ENCODE measurements at regions not wholly inside any gene's neighbourhood (a gene's known extent, or its start where the extent isn't known, plus 50 kb on each side); places are given as distances from the start of the nearest gene placed in this dataset.
A peak's percentile ranks its signal among the peaks of the same experiment; 100 is the strongest.

- H3K27me3 ChIP-seq (ENCODE audit: control insufficient read depth, insufficient read depth, low read length) = no peaks in the 10 kb centered on the region
- H3K27ac ChIP-seq (ENCODE audit: low read length) = no peak overlapping the region
- H3K4me3 ChIP-seq (ENCODE audit: low read length) = no peak overlapping the region
- H3K4me1 ChIP-seq (ENCODE audit: control insufficient read depth, insufficient read depth, low read length) = no peaks in the 10 kb centered on the region
- no peak for DNase-seq
- no peaks in the 10 kb centered on the region for H3K36me3 ChIP-seq (ENCODE audit: control insufficient read depth, insufficient read depth, low read length)
- no peaks in the 10 kb centered on the region for H3K9me3 ChIP-seq (replicated peaks; ENCODE audit: control insufficient read depth, low read depth, low read length)
These were observed 600.8 kb downstream of the CPS1 start for GRCh38 chr2:211157211-211157610.

GRCh38 chr2:211157856-211158463 is 601.6 kb downstream of the CPS1 start:
- Histone ChIP-seq H3K36me3 (ENCODE audit: control insufficient read depth, insufficient read depth, low read length) (no peaks in the 10 kb centered on the region), H3K9me3 (replicated peaks; ENCODE audit: control insufficient read depth, low read depth, low read length) (no peaks in the 10 kb centered on the region), H3K27me3 (ENCODE audit: control insufficient read depth, insufficient read depth, low read length) (no peaks in the 10 kb centered on the region), H3K27ac (ENCODE audit: low read length) (no peak overlapping the region), H3K4me1 (ENCODE audit: control insufficient read depth, insufficient read depth, low read length) (no peaks in the 10 kb centered on the region), H3K4me3 (ENCODE audit: low read length) (no peak overlapping the region)
- WGBS (ENCODE audit: insufficient coverage) = 44% methylated on average over 1 of the region's 5 CpGs
- peak; percentile 71 for DNase-seq

GRCh38 chr2:211159972-211160371 is 603.6 kb downstream of the CPS1 start:
- H3K9me3 ChIP-seq (replicated peaks; ENCODE audit: control insufficient read depth, low read depth, low read length) = no peaks in the 10 kb centered on the region
- H3K36me3 ChIP-seq (ENCODE audit: control insufficient read depth, insufficient read depth, low read length) = no peaks in the 10 kb centered on the region
- no peaks in the 10 kb centered on the region for H3K4me1 ChIP-seq (ENCODE audit: control insufficient read depth, insufficient read depth, low read length)
- no peak overlapping the region for H3K27ac ChIP-seq (ENCODE audit: low read length)
- 13% methylated on average over 1 of the region's 7 CpGs for WGBS (ENCODE audit: insufficient coverage)
- no peak overlapping the region for H3K4me3 ChIP-seq (ENCODE audit: low read length)
- no peak for DNase-seq
- no peaks in the 10 kb centered on the region for H3K27me3 ChIP-seq (ENCODE audit: control insufficient read depth, insufficient read depth, low read length)

- no peaks in the 10 kb centered on the region for H3K9me3 ChIP-seq (replicated peaks; ENCODE audit: control insufficient read depth, low read depth, low read length)
- no peaks in the 10 kb centered on the region for H3K36me3 ChIP-seq (ENCODE audit: control insufficient read depth, insufficient read depth, low read length)
- DNase-seq = no peak
- no peak overlapping the region for H3K4me3 ChIP-seq (ENCODE audit: low read length)
- H3K27ac ChIP-seq (ENCODE audit: low read length) = no peak overlapping the region
- no peaks in the 10 kb centered on the region for H3K27me3 ChIP-seq (ENCODE audit: control insufficient read depth, insufficient read depth, low read length)
- WGBS (ENCODE audit: insufficient coverage) = no CpG with 5 or more reads among the region's 5 CpGs
- no peaks in the 10 kb centered on the region for H3K4me1 ChIP-seq (ENCODE audit: control insufficient read depth, insufficient read depth, low read length)
These were observed 604.8 kb downstream of the CPS1 start for GRCh38 chr2:211161236-211161635.

GRCh38 chr2:211162911-211163310 is 606.5 kb downstream of the CPS1 start:
- Histone ChIP-seq H3K9me3 (replicated peaks; ENCODE audit: control insufficient read depth, low read depth, low read length) (no peaks in the 10 kb centered on the region), H3K27me3 (ENCODE audit: control insufficient read depth, insufficient read depth, low read length) (no peaks in the 10 kb centered on the region), H3K4me3 (ENCODE audit: low read length) (no peak overlapping the region), H3K36me3 (ENCODE audit: control insufficient read depth, insufficient read depth, low read length) (no peaks in the 10 kb centered on the region), H3K27ac (ENCODE audit: low read length) (no peak overlapping the region), H3K4me1 (ENCODE audit: control insufficient read depth, insufficient read depth, low read length) (no peaks in the 10 kb centered on the region)
- DNase-seq = no peak
- no CpG with 5 or more reads among the region's 3 CpGs for WGBS (ENCODE audit: insufficient coverage)

- Histone ChIP-seq H3K27ac (ENCODE audit: low read length) (no peak overlapping the region), H3K4me1 (ENCODE audit: control insufficient read depth, insufficient read depth, low read length) (no peaks in the 10 kb centered on the region), H3K27me3 (ENCODE audit: control insufficient read depth, insufficient read depth, low read length) (no peaks in the 10 kb centered on the region), H3K9me3 (replicated peaks; ENCODE audit: control insufficient read depth, low read depth, low read length) (no peaks in the 10 kb centered on the region), H3K36me3 (ENCODE audit: control insufficient read depth, insufficient read depth, low read length) (no peaks in the 10 kb centered on the region), H3K4me3 (ENCODE audit: low read length) (no peak overlapping the region)
- WGBS (ENCODE audit: insufficient coverage) = no CpG with 5 or more reads among the region's 4 CpGs
- no peak for DNase-seq
These were observed 614.4 kb downstream of the CPS1 start for GRCh38 chr2:211170843-211171242.

GRCh38 chr2:211174021-211174420 is 617.6 kb downstream of the CPS1 start:
- Histone ChIP-seq H3K36me3 (ENCODE audit: control insufficient read depth, insufficient read depth, low read length) (no peaks in the 10 kb centered on the region), H3K27me3 (ENCODE audit: control insufficient read depth, insufficient read depth, low read length) (no peaks in the 10 kb centered on the region), H3K4me1 (ENCODE audit: control insufficient read depth, insufficient read depth, low read length) (no peaks in the 10 kb centered on the region), H3K9me3 (replicated peaks; ENCODE audit: control insufficient read depth, low read depth, low read length) (no peaks in the 10 kb centered on the region), H3K27ac (ENCODE audit: low read length) (no peak overlapping the region), H3K4me3 (ENCODE audit: low read length) (no peak overlapping the region)
- DNase-seq = no peak
- 100% methylated on average over 1 of the region's 2 CpGs for WGBS (ENCODE audit: insufficient coverage)

- no peak for DNase-seq
- Histone ChIP-seq H3K36me3 (ENCODE audit: control insufficient read depth, insufficient read depth, low read length) (no peaks in the 10 kb centered on the region), H3K4me1 (ENCODE audit: control insufficient read depth, insufficient read depth, low read length) (no peaks in the 10 kb centered on the region), H3K27me3 (ENCODE audit: control insufficient read depth, insufficient read depth, low read length) (no peaks in the 10 kb centered on the region), H3K9me3 (replicated peaks; ENCODE audit: control insufficient read depth, low read depth, low read length) (no peaks in the 10 kb centered on the region), H3K27ac (ENCODE audit: low read length) (no peak overlapping the region), H3K4me3 (ENCODE audit: low read length) (no peak overlapping the region)
- WGBS (ENCODE audit: insufficient coverage) = 57% methylated on average over 1 of the region's 4 CpGs
These were observed 618.2 kb downstream of the CPS1 start for GRCh38 chr2:211174631-211175030.

GRCh38 chr2:211175956-211176355 is 619.6 kb downstream of the CPS1 start:
- 83% methylated on average over 1 of the region's 2 CpGs for WGBS (ENCODE audit: insufficient coverage)
- no peak overlapping the region for H3K27ac ChIP-seq (ENCODE audit: low read length)
- H3K36me3 ChIP-seq (ENCODE audit: control insufficient read depth, insufficient read depth, low read length) = no peaks in the 10 kb centered on the region
- DNase-seq = no peak
- H3K4me3 ChIP-seq (ENCODE audit: low read length) = no peak overlapping the region
- no peaks in the 10 kb centered on the region for H3K27me3 ChIP-seq (ENCODE audit: control insufficient read depth, insufficient read depth, low read length)
- H3K9me3 ChIP-seq (replicated peaks; ENCODE audit: control insufficient read depth, low read depth, low read length) = no peaks in the 10 kb centered on the region
- no peaks in the 10 kb centered on the region for H3K4me1 ChIP-seq (ENCODE audit: control insufficient read depth, insufficient read depth, low read length)

GRCh38 chr2:211176514-211177141 is 620.2 kb downstream of the CPS1 start:
- no peaks in the 10 kb centered on the region for H3K27me3 ChIP-seq (ENCODE audit: control insufficient read depth, insufficient read depth, low read length)
- H3K4me1 ChIP-seq (ENCODE audit: control insufficient read depth, insufficient read depth, low read length) = peaks cover 1% of the 10 kb centered on the region
- no peak overlapping the region for H3K4me3 ChIP-seq (ENCODE audit: low read length)
- H3K9me3 ChIP-seq (replicated peaks; ENCODE audit: control insufficient read depth, low read depth, low read length) = no peaks in the 10 kb centered on the region
- DNase-seq = no peak
- no peak overlapping the region for H3K27ac ChIP-seq (ENCODE audit: low read length)
- no peaks in the 10 kb centered on the region for H3K36me3 ChIP-seq (ENCODE audit: control insufficient read depth, insufficient read depth, low read length)

GRCh38 chr2:211181626-211182025 is 625.2 kb downstream of the CPS1 start:
- Histone ChIP-seq H3K27ac (ENCODE audit: low read length) (no peak overlapping the region), H3K4me3 (ENCODE audit: low read length) (no peak overlapping the region), H3K36me3 (ENCODE audit: control insufficient read depth, insufficient read depth, low read length) (no peaks in the 10 kb centered on the region), H3K9me3 (replicated peaks; ENCODE audit: control insufficient read depth, low read depth, low read length) (no peaks in the 10 kb centered on the region), H3K27me3 (ENCODE audit: control insufficient read depth, insufficient read depth, low read length) (no peaks in the 10 kb centered on the region), H3K4me1 (ENCODE audit: control insufficient read depth, insufficient read depth, low read length) (peaks cover 2% of the 10 kb centered on the region)
- WGBS (ENCODE audit: insufficient coverage) = 15% methylated on average over 5 of the region's 5 CpGs
- peak; percentile 46 for DNase-seq

All from muscle of leg (tissue), 3 donors.